ENCODE measurements at regions not wholly inside any gene's neighbourhood (a gene's known extent, or its start where the extent isn't known, plus 50 kb on each side); places are given as distances from the start of the nearest gene placed in this dataset.

DNA sequence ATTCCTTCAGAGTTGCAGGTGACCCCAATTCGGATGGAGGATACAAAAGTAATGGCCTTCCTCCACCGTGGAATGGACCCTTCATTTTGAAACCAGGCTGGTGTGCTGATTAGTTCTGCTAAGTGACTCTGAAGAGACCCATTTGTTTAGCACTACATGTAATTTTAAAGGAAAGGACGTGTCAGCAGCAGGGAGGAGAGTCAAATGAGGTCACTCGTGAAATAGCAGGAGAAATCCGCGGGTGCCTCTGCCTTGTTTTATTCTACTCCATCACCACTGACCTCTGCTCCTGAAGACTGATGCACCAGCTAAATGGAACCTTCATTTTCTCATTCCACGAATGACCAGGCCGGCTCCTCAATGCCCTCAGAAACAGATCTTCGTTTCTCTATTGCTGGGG, 589.2 kb downstream of the CDH11 start:
- no peak for DNase-seq
- TF ChIP-seq, protein P1, sequence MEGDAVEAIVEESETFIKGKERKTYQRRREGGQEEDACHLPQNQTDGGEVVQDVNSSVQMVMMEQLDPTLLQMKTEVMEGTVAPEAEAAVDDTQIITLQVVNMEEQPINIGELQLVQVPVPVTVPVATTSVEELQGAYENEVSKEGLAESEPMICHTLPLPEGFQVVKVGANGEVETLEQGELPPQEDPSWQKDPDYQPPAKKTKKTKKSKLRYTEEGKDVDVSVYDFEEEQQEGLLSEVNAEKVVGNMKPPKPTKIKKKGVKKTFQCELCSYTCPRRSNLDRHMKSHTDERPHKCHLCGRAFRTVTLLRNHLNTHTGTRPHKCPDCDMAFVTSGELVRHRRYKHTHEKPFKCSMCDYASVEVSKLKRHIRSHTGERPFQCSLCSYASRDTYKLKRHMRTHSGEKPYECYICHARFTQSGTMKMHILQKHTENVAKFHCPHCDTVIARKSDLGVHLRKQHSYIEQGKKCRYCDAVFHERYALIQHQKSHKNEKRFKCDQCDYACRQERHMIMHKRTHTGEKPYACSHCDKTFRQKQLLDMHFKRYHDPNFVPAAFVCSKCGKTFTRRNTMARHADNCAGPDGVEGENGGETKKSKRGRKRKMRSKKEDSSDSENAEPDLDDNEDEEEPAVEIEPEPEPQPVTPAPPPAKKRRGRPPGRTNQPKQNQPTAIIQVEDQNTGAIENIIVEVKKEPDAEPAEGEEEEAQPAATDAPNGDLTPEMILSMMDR (IDR thresholded peaks at IDR 0.05; ENCODE audit: low read depth, low read length), result no peak
- H3K4me3 ChIP-seq (ENCODE audit: low read depth, low read length), result no peak overlapping the region
- H3K4me1 ChIP-seq, result peaks cover 4% of the 10 kb centered on the region; the same call in 1 of the 2 replicates
- no peaks in the 10 kb centered on the region for H3K9me3 ChIP-seq
- no peaks in the 10 kb centered on the region for H3K27me3 ChIP-seq
- H3K36me3 ChIP-seq, result no peaks in the 10 kb centered on the region

DNA sequence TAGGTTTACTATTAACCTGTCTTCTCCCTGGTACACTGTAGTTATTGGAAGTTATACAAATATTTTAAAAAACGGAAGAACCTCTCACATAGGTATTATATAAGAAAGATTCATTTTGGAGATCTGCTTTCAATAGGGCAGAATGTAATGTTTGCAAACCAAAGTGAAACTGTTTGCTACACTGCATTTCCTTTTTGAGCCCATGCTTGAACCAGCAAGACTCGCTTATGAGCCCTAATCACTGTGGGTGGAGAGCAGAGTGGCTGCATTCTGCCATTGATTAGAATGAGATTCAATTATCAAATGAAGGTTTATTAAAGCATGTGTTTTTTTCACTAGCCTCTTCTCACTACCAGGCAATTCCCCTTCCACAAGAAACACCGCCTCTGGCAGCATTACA, 589.7 kb downstream of the CDH11 start:
- Histone ChIP-seq H3K4me1 (peaks cover 4% of the 10 kb centered on the region; the same call in 1 of the 2 replicates), H3K27me3 (no peaks in the 10 kb centered on the region), H3K9me3 (no peaks in the 10 kb centered on the region), H3K36me3 (no peaks in the 10 kb centered on the region), H3K4me3 (ENCODE audit: low read depth, low read length) (no peak overlapping the region)
- no peak for DNase-seq
- TF ChIP-seq, protein P1 (IDR thresholded peaks at IDR 0.05; ENCODE audit: low read depth, low read length), result no peak

DNA sequence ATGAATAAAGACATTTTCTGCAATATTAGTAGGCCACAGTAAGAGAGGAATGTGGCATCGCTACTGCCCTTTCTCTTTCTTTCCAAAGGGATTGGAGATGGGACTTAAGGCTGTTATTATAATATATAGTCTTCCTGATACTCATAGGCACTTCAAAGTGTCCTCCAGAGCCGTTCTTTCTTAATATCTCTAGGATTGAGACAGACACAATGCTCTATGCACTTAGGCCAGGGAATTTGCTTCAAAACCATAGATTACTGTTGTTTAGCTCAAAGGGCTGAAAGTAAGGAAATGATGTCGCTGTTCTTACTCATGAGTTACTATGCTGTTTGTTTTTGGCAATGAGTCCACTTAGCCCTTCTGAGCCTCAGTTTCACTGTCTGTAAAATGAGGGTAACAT, 590.5 kb downstream of the CDH11 start:
- no peak overlapping the region for H3K4me3 ChIP-seq (ENCODE audit: low read depth, low read length)
- no peak for DNase-seq
- H3K36me3 ChIP-seq, result no peaks in the 10 kb centered on the region
- no peaks in the 10 kb centered on the region for H3K27me3 ChIP-seq
- TF ChIP-seq, protein P1 (IDR thresholded peaks at IDR 0.05; ENCODE audit: low read depth, low read length), result no peak
- peaks cover 4% of the 10 kb centered on the region; the same call in 1 of the 2 replicates for H3K4me1 ChIP-seq
- H3K9me3 ChIP-seq, result no peaks in the 10 kb centered on the region

DNA sequence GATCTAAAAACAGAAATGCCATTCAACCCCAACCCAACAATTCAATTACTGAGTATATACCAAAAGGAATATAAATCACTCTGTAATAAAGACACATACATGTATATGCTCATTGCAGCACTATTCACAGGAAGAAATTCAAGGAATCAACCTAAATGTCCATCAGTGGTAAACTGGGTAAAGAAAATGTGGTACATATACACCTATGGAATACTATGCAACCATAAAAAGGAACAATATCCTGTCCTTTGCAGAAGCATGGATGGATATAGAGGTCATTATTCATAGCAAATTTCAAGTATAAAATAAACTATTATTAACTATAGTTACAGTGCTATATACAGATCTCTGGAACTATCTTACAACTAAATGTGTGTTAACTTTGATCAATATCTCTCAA, 599.3 kb downstream of the CDH11 start:
- Histone ChIP-seq H3K9me3 (no peaks in the 10 kb centered on the region), H3K4me3 (ENCODE audit: low read depth, low read length) (no peak overlapping the region), H3K36me3 (no peaks in the 10 kb centered on the region), H3K27me3 (no peaks in the 10 kb centered on the region), H3K4me1 (no peaks in the 10 kb centered on the region)
- TF ChIP-seq, protein P1 (IDR thresholded peaks at IDR 0.05; ENCODE audit: low read depth, low read length), result no peak
- DNase-seq, result no peak

DNA sequence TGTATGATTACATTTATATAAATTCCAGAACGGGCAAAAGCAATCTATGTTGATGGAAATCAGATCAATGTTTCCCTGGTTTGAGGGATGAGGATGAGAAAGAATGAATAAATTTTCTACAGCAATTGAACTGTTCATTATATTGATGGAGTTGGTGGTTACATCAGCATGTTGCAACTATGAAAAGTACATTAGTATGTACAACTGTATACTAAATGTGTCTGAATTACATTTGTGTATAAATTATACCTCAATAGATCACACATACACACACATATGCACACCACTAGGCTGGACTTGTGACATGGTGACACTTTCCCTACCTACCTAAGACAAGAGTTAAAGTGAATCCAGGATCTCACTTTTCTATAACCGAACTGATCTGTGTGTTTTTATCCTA, 608.0 kb downstream of the CDH11 start:
- Histone ChIP-seq H3K27me3 (no peaks in the 10 kb centered on the region), H3K36me3 (no peaks in the 10 kb centered on the region), H3K9me3 (no peaks in the 10 kb centered on the region), H3K4me1 (no peaks in the 10 kb centered on the region), H3K4me3 (ENCODE audit: low read depth, low read length) (no peak overlapping the region)
- DNase-seq, result no peak
- TF ChIP-seq, protein P1 (IDR thresholded peaks at IDR 0.05; ENCODE audit: low read depth, low read length), result no peak

DNA sequence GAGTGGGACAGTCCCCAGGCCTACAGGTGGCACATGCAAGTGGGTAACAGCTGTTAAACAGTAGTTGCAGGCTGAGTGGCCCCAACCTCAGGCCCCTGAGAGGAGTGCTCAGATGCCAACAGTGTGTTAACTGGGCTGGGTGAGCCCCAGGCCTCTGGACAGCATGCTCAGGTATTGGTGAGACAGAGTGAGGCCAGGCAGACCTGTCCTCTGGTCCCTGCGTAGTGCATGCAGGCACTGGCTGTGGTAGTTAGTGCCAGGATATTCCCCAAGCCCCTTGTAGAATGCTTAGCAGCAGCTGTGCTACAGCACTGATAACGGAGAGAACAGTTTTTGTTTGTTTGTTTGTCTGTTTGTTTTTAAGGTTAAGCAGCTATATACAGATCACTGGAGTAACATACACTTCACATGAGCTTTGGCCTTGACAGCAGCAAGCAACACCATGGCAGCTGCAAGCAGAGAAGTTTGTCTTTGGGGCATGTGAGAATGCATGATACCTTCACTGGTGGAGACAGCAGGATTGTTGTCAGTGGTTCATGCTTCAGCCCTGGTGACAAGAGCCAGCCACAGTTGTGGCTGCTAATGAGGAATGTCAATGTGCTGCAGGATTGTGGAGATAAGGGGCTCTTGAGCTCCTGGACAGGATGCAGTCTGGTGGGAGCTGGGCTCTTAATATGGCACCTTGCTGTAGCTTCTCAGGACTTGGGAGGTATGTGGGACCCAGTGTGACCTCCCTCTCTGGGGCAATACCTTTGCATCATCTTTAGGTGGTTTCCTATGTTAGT, 614.4 kb downstream of the CDH11 start:
- no peak for DNase-seq
- Histone ChIP-seq H3K4me3 (ENCODE audit: low read depth, low read length) (no peak overlapping the region), H3K9me3 (no peaks in the 10 kb centered on the region), H3K4me1 (no peaks in the 10 kb centered on the region), H3K36me3 (no peaks in the 10 kb centered on the region), H3K27me3 (no peaks in the 10 kb centered on the region)
- TF ChIP-seq, protein P1 (IDR thresholded peaks at IDR 0.05; ENCODE audit: low read depth, low read length), result no peak
